ENCODE measurements at regions not wholly inside any gene's neighbourhood (a gene's known extent, or its start where the extent isn't known, plus 50 kb on each side); places are given as distances from the start of the nearest gene placed in this dataset.

- H3K4me3 ChIP-seq (replicated peaks; ENCODE audit: low read depth, low read length), result no peak overlapping the region
- TF ChIP-seq CTCF (IDR thresholded peaks at IDR 0.05; ENCODE audit: low read depth, low read length, missing control alignments), result no peak
- DNase-seq (ENCODE audit: extremely low read depth, low read depth), result no peak
Observed at GRCh38 chr5:115439639-115440038, 104.9 kb downstream of the FEM1C start.

- no peak for TF ChIP-seq CTCF (IDR thresholded peaks at IDR 0.05; ENCODE audit: low read depth, low read length, missing control alignments)
- H3K4me3 ChIP-seq (replicated peaks; ENCODE audit: low read depth, low read length), result no peak overlapping the region
- DNase-seq (ENCODE audit: extremely low read depth, low read depth), result no peak
Observed at GRCh38 chr5:115439042-115439441, 105.5 kb downstream of the FEM1C start.

- no peak for TF ChIP-seq CTCF (IDR thresholded peaks at IDR 0.05; ENCODE audit: low read depth, low read length, missing control alignments)
- DNase-seq (ENCODE audit: extremely low read depth, low read depth), result no peak
- no peak overlapping the region for H3K4me3 ChIP-seq (replicated peaks; ENCODE audit: low read depth, low read length)
Observed at GRCh38 chr5:115435778-115436712, 108.5 kb downstream of the FEM1C start.

GRCh38 chr5:115435065-115435777 is 109.4 kb downstream of the FEM1C start:
- DNase-seq (ENCODE audit: extremely low read depth, low read depth), result no peak
- H3K4me3 ChIP-seq (replicated peaks; ENCODE audit: low read depth, low read length), result no peak overlapping the region
- no peak for TF ChIP-seq CTCF (IDR thresholded peaks at IDR 0.05; ENCODE audit: low read depth, low read length, missing control alignments)

GRCh38 chr5:115433918-115434317 is 110.7 kb downstream of the FEM1C start:
- TF ChIP-seq CTCF (IDR thresholded peaks at IDR 0.05; ENCODE audit: low read depth, low read length, missing control alignments), result no peak
- H3K4me3 ChIP-seq (replicated peaks; ENCODE audit: low read depth, low read length), result no peak overlapping the region
- no peak for DNase-seq (ENCODE audit: extremely low read depth, low read depth)

- TF ChIP-seq CTCF (IDR thresholded peaks at IDR 0.05; ENCODE audit: low read depth, low read length, missing control alignments), result no peak
- no peak for DNase-seq (ENCODE audit: extremely low read depth, low read depth)
- H3K4me3 ChIP-seq (replicated peaks; ENCODE audit: low read depth, low read length), result no peak overlapping the region
Observed at GRCh38 chr5:115432691-115433090, 111.9 kb downstream of the FEM1C start.

Measured in HFF-Myc (cell line).